GM21367 (cell line): ENCODE measurements at regions not wholly inside any gene's neighbourhood (a gene's known extent, or its start where the extent isn't known, plus 50 kb on each side); places are given as distances from the start of the nearest gene placed in this dataset.

ENCODE experiments used
- ATAC-seq: cut with Tn5 transposase; IDR thresholded peaks from one replicate; pipeline ENCODE4 v1.9.1; 2021; ENCODE audit not compliant: unreplicated experiment

- ATAC-seq, result no peak
Measured at GRCh38 chr10:3435671-3436070, 263.1 kb upstream of the PITRM1 start.

- ATAC-seq, result no peak
Measured at GRCh38 chr10:3433988-3434387, 261.4 kb upstream of the PITRM1 start.

GRCh38 chr10:3433131-3433530 is 260.5 kb upstream of the PITRM1 start:
- ATAC-seq, result no peak

- no peak for ATAC-seq
Measured at GRCh38 chr10:3432081-3432825, 259.7 kb upstream of the PITRM1 start.

GRCh38 chr10:3430501-3430900 is 257.9 kb upstream of the PITRM1 start:
- ATAC-seq, result no peak

GRCh38 chr10:3429676-3430075 is 257.1 kb upstream of the PITRM1 start:
- no peak for ATAC-seq

GRCh38 chr10:3428826-3429225 is 256.2 kb upstream of the PITRM1 start:
- ATAC-seq, result no peak

GRCh38 chr10:3427950-3428354 is 255.4 kb upstream of the PITRM1 start:
- no peak for ATAC-seq

- no peak for ATAC-seq
Measured at GRCh38 chr10:3427347-3427746, 254.8 kb upstream of the PITRM1 start.

GRCh38 chr10:3426190-3426845 is 253.7 kb upstream of the PITRM1 start:
- no peak for ATAC-seq

- no peak for ATAC-seq
Measured at GRCh38 chr10:3425716-3426115, 253.1 kb upstream of the PITRM1 start.

- no peak for ATAC-seq
Measured at GRCh38 chr10:3425261-3425660, 252.7 kb upstream of the PITRM1 start.

- no peak for ATAC-seq
Measured at GRCh38 chr10:3424111-3424851, 251.7 kb upstream of the PITRM1 start.

- ATAC-seq, result no peak
Measured at GRCh38 chr10:3423384-3423783, 250.8 kb upstream of the PITRM1 start.

GRCh38 chr10:3422282-3422681 is 249.7 kb upstream of the PITRM1 start:
- no peak for ATAC-seq

GRCh38 chr10:3421537-3422257 is 249.1 kb upstream of the PITRM1 start:
- no peak for ATAC-seq

GRCh38 chr10:3420527-3421469 is 248.2 kb upstream of the PITRM1 start:
- no peak for ATAC-seq

GRCh38 chr10:3419719-3420495 is 247.3 kb upstream of the PITRM1 start:
- no peak for ATAC-seq

GRCh38 chr10:3418926-3419325 is 246.3 kb upstream of the PITRM1 start:
- no peak for ATAC-seq
